Gastrocnemius medialis (tissue), 4 donors: ENCODE measurements at regions not wholly inside any gene's neighbourhood (a gene's known extent, or its start where the extent isn't known, plus 50 kb on each side); places are given as distances from the start of the nearest gene placed in this dataset.

Source experiments
- ATAC-seq, 2 donors: fragments of 150-250 bp; one replicate each; pipeline ENCODE4 v1.9.1; 2016
- DNase-seq, 2 donors: peaks; one replicate each; pipeline ENCODE4 v3.0.0-alpha.2; 2019
- H3K27ac ChIP-seq, 4 donors: fragments of 200-600 bp; sonication (generic); 1 replicate in 1 of 4; 2 replicates in 3 of 4; pipeline ENCODE4 v1.5.1; 2016 to 2018; ENCODE audit warnings: mild to moderate bottlenecking in 2 of 4, moderate library complexity in 1 of 4
- H3K27me3 ChIP-seq, 3 donors: fragments of 200-600 bp; sonication (generic) in 2 of 3; 1 replicate in 1 of 3; 2 replicates in 2 of 3; pipeline versions ENCODE4 v1.5.1 to v1.6.0; 2016 to 2019; ENCODE audit warnings: mild to moderate bottlenecking in 1 of 3, moderate library complexity in 1 of 3
- H3K36me3 ChIP-seq, 2 donors: fragments of 200-600 bp; sonication (generic) in 1 of 2; one replicate each; pipeline ENCODE4 v1.5.1; 2017 to 2018
- H3K4me1 ChIP-seq, 2 donors: fragments of 200-600 bp; sonication (generic) in 1 of 2; one replicate each; pipeline ENCODE4 v1.5.1; 2016 to 2017; ENCODE audit warnings: mild to moderate bottlenecking in 2 of 2
- H3K4me3 ChIP-seq, 4 donors: fragments of 200-600 bp; sonication (generic) in 3 of 4; 1 replicate in 1 of 4; 2 replicates in 3 of 4; pipeline ENCODE4 v1.5.1; 2016 to 2019; ENCODE audit warnings: mild to moderate bottlenecking in 2 of 4
- H3K9me3 ChIP-seq, 3 donors: fragments of 200-600 bp; sonication (generic) in 2 of 3; 1 replicate in 1 of 3; 2 replicates in 2 of 3; pipeline ENCODE4 v1.5.1; 2016 to 2019
- CTCF ChIP-seq, 5 experiments: fragments of 450-650 bp in 3 of 5; fragments of 200-600 bp in 2 of 5; sonication (generic) in 2 of 5; IDR thresholded peaks in 4 of 5; conservative IDR thresholded peaks in 1 of 5; 1 replicate in 4 of 5; 2 replicates in 1 of 5; pipeline ENCODE4 v1.5.1; 2016 to 2019; ENCODE audit warnings: antibody characterized with exemption in 5 of 5, mild to moderate bottlenecking in 3 of 5, moderate library complexity in 3 of 5
- POLR2A ChIP-seq, 2 donors: fragments of 450-650 bp; IDR thresholded peaks; one replicate each; pipeline ENCODE4 v1.6.1; 2017; ENCODE audit warnings: antibody characterized with exemption in 2 of 2, mild to moderate bottlenecking in 2 of 2, moderate library complexity in 2 of 2
- in situ Hi-C, 4 donors: fragments of 200-750 bp; cut with MboI; loops; one replicate each; pipeline versions ENCODE4 v1.15.0 to v1.8.0; 2017; ENCODE audit warnings: low sequenced_read_pairs in 4 of 4
- intact Hi-C: fragments of 100-400 bp; cut with DNase I; formaldehyde crosslinking; loops from one replicate; pipeline ENCODE4 v1.15.1; 2023; ENCODE audit warnings: low total_unique reads

DNA sequence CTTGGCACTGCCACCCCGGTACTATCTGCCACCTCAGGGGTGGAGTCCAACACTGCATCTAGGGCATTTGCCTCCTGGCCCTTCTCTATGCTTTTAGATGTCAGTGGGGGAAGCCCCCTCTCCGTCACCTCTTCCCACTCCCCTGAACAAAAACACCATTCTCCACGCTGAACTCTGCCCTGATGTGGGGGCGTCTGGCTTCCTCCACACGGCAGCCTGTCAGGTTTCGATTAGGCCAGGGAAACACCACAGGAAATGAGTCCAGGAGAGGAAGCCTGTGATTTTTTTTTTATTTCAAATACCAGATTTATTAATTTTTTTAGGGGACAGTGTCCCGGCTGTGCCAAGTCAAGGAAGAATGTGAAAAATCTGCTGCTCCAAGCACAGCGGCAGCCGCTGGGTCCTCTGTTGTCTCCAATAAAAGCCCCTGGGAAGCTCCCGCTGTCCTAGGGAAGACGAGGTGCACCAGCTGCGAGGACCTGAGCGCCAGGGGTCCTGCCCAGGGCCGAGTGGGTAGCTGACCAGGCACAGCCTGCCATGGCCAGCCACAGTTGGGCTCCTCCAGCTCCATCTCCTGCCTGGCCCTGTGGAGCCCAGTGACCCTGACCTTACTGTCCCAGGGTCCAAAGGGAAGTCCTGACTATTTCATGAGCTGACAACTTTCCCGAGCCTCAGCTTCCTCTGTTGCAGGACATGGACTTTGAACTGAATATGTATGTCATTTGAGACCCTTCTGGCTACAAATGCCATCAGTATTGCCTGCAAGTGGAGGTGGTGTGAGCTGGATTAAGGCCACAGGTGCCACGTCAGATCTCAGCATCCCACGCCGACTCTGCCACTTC is 336.7 kb downstream of the FOXL1 start:
- ATAC-seq, result no peak
- Histone ChIP-seq H3K27ac (no peak overlapping the region), H3K4me3 (no peak overlapping the region), H3K36me3 (no peaks in the 10 kb centered on the region), H3K4me1 (no peaks in the 10 kb centered on the region), H3K9me3 (no peaks in the 10 kb centered on the region), H3K27me3 (peaks cover 0 to 12% (median 4%) of the 10 kb centered on the region in 3 donors)
- in situ Hi-C loops (no loop called here), intact Hi-C loops (no loop called here)
- no peak for DNase-seq
- TF ChIP-seq CTCF (IDR thresholded peaks at IDR 0.05 in 4 of 5, conservative IDR thresholded peaks at IDR 0.05 in 1 of 5) (no peak), POLR2A (IDR thresholded peaks at IDR 0.05) (no peak)

- Histone ChIP-seq H3K36me3 (no peaks in the 10 kb centered on the region), H3K9me3 (no peaks in the 10 kb centered on the region), H3K4me1 (no peaks in the 10 kb centered on the region), H3K27ac (no peak overlapping the region), H3K4me3 (no peak overlapping the region), H3K27me3 (peaks cover 0 to 17% (median 12%) of the 10 kb centered on the region in 3 donors)
- in situ Hi-C loops (no loop called here), intact Hi-C loops (no loop called here)
- TF ChIP-seq POLR2A (IDR thresholded peaks at IDR 0.05), result no peak
- no peak for TF ChIP-seq CTCF (IDR thresholded peaks at IDR 0.05 in 4 of 5, conservative IDR thresholded peaks at IDR 0.05 in 1 of 5)
- ATAC-seq (no peak), DNase-seq (no peak)
Measured at GRCh38 chr16:86917471-86918365, 339.4 kb downstream of the FOXL1 start.

GRCh38 chr16:86918637-86919036 is 340.3 kb downstream of the FOXL1 start:
- Histone ChIP-seq H3K36me3 (no peaks in the 10 kb centered on the region), H3K27me3 (peaks cover 0 to 22% (median 12%) of the 10 kb centered on the region in 3 donors), H3K27ac (no peak overlapping the region), H3K9me3 (no peaks in the 10 kb centered on the region), H3K4me3 (no peak overlapping the region), H3K4me1 (no peaks in the 10 kb centered on the region)
- intact Hi-C loops (no loop called here), in situ Hi-C loops (no loop called here)
- TF ChIP-seq CTCF (IDR thresholded peaks at IDR 0.05 in 4 of 5, conservative IDR thresholded peaks at IDR 0.05 in 1 of 5), result no peak
- TF ChIP-seq POLR2A (IDR thresholded peaks at IDR 0.05), result no peak
- DNase-seq, result no peak
- no peak for ATAC-seq

DNA sequence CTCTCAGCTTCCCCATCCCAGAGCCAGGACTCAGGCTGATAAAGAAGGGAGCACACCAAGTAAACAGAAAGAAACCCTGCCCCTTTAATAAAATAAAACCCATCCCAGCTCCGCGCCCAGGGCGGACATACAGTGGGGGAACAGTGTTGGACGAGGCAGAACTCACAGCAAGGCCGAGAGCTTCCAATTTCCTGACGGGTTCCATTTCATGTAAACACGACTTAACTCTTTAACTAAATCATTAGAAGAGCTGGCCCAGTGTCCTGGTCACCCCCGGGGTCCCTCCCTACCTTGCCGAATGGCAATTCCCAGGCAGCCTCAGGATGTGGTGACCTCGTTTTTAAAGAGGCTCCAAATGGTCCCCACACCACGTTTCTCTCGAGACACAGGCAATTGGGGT is 340.7 kb downstream of the FOXL1 start:
- in situ Hi-C loops, result no loop called here
- DNase-seq, result no peak
- intact Hi-C loops, result no loop called here
- Histone ChIP-seq H3K27me3 (peaks cover 0 to 23% (median 12%) of the 10 kb centered on the region in 3 donors), H3K9me3 (no peaks in the 10 kb centered on the region), H3K27ac (no peak overlapping the region), H3K4me3 (no peak overlapping the region), H3K4me1 (no peaks in the 10 kb centered on the region), H3K36me3 (no peaks in the 10 kb centered on the region)
- ATAC-seq, result no peak
- TF ChIP-seq POLR2A (IDR thresholded peaks at IDR 0.05), result no peak
- TF ChIP-seq CTCF (IDR thresholded peaks at IDR 0.05 in 4 of 5, conservative IDR thresholded peaks at IDR 0.05 in 1 of 5), result no peak
